Testis (tissue), 2 donors: ENCODE measurements at regions not wholly inside any gene's neighbourhood (a gene's known extent, or its start where the extent isn't known, plus 50 kb on each side); places are given as distances from the start of the nearest gene placed in this dataset.
"Not testable (repeated sequence)": the region's sequence is repeated elsewhere in the genome, so short reads cannot be mapped to it uniquely, and the experiment has no call there.

Experiments
- DNase-seq: peaks from one replicate; pipeline ENCODE4 v3.0.0-alpha.2; 2019
- H3K27ac ChIP-seq, 2 donors: fragments of 200-600 bp; sonication (generic); one replicate each; pipeline ENCODE4 v1.5.1; 2019
- H3K27me3 ChIP-seq: fragments of 200-600 bp; sonication (generic); one replicate; pipeline ENCODE4 v1.5.1; 2019
- H3K36me3 ChIP-seq: fragments of 200-600 bp; sonication (generic); one replicate; pipeline ENCODE4 v1.5.1; 2017; ENCODE audit warnings: low read depth; ENCODE audit errors: missing control alignments
- H3K4me1 ChIP-seq: fragments of 200-600 bp; sonication (generic); one replicate; pipeline ENCODE4 v1.5.1; 2019
- H3K4me3 ChIP-seq, 2 donors: fragments of 200-600 bp; sonication (generic); one replicate each; pipeline ENCODE4 v1.5.1; 2017 to 2019
- H3K9me3 ChIP-seq: fragments of 200-600 bp; sonication (generic); one replicate; pipeline ENCODE4 v1.5.1; 2017
- CTCF ChIP-seq, 3 experiments: fragments of 450-650 bp in 2 of 3; fragments of 200-600 bp in 1 of 3; sonication (generic) in 1 of 3; IDR thresholded peaks; one replicate each; pipeline ENCODE4 v1.5.1; 2016 to 2019; ENCODE audit warnings: antibody characterized with exemption in 3 of 3, mild to moderate bottlenecking in 2 of 3, moderate library complexity in 1 of 3
- POLR2A ChIP-seq: fragments of 450-650 bp; IDR thresholded peaks from one replicate; pipeline ENCODE4 v1.6.1; 2017; ENCODE audit warnings: antibody characterized with exemption, mild to moderate bottlenecking, moderate library complexity
- whole genome bisulfite sequencing, 2 donors: methylation state at CpG; one replicate each; pipeline ENCODE4 v1.1.5; 2018; 5-methylcytosine and 5-hydroxymethylcytosine counted together
- intact Hi-C: fragments of 100-400 bp; cut with DNase I; formaldehyde crosslinking; loops from one replicate; pipeline ENCODE4 v1.15.1; 2023; ENCODE audit warnings: low total_unique reads

GRCh38 chr7:67636348-67637022 lies 639.9 kb downstream of the TYW1 start:
- no peaks in the 10 kb centered on the region for H3K4me1 ChIP-seq
- no peak for TF ChIP-seq CTCF (IDR thresholded peaks at IDR 0.05)
- 73 to 83% methylated on average over 6 of the region's 6 CpGs for WGBS, 2 donors

GRCh38 chr7:67637023-67637358 lies 640.4 kb downstream of the TYW1 start:
- Histone ChIP-seq H3K27me3 (no peaks in the 10 kb centered on the region), H3K4me1 (no peaks in the 10 kb centered on the region), H3K36me3 (no peaks in the 10 kb centered on the region), H3K27ac (no peak overlapping the region), H3K4me3 (no peak overlapping the region), H3K9me3 (no peaks in the 10 kb centered on the region)
- intact Hi-C loops, result no loop called here
- DNase-seq, result no peak
- TF ChIP-seq POLR2A (no peak), CTCF (IDR thresholded peaks at IDR 0.05) (no peak)
- 53 to 56% methylated on average over 2 of the region's 2 CpGs for WGBS, 2 donors

More at GRCh38 chr7:67636348-67637022, 639.9 kb downstream of the TYW1 start:
- Histone ChIP-seq H3K27me3 (no peaks in the 10 kb centered on the region), H3K9me3 (no peaks in the 10 kb centered on the region), H3K36me3 (no peaks in the 10 kb centered on the region), H3K4me3 (no peak overlapping the region), H3K27ac (no peak overlapping the region)
- intact Hi-C loops, result no loop called here
- no peak for DNase-seq

- WGBS, 2 donors, result 97% methylated on average over 3 of the region's 3 CpGs
- DNase-seq, H3K4me1 ChIP-seq, H3K36me3 ChIP-seq, intact Hi-C loops, H3K9me3 ChIP-seq, H3K27ac ChIP-seq, H3K4me3 ChIP-seq, H3K27me3 ChIP-seq: not testable (repeated sequence)
These were observed 645.9 kb downstream of the TYW1 start for GRCh38 chr7:67642542-67642941.

GRCh38 chr7:67644151-67644550 lies 647.5 kb downstream of the TYW1 start:
- TF ChIP-seq CTCF (IDR thresholded peaks at IDR 0.05) (no peak), POLR2A (no peak)
- H3K27ac ChIP-seq, result no peak overlapping the region
- intact Hi-C loops, result no loop called here
- no peaks in the 10 kb centered on the region for H3K4me1 ChIP-seq
- no peak overlapping the region for H3K4me3 ChIP-seq
- WGBS, 2 donors, result 71 to 76% methylated on average over 3 of the region's 3 CpGs
- no peaks in the 10 kb centered on the region for H3K9me3 ChIP-seq
- no peaks in the 10 kb centered on the region for H3K27me3 ChIP-seq
- H3K36me3 ChIP-seq, result no peaks in the 10 kb centered on the region
- DNase-seq, result no peak

GRCh38 chr7:67652937-67653336 lies 656.3 kb downstream of the TYW1 start:
- Histone ChIP-seq H3K36me3 (no peaks in the 10 kb centered on the region), H3K27me3 (no peaks in the 10 kb centered on the region), H3K9me3 (no peaks in the 10 kb centered on the region), H3K4me1 (no peaks in the 10 kb centered on the region), H3K4me3 (no peak overlapping the region), H3K27ac (no peak overlapping the region)
- intact Hi-C loops, result no loop called here
- DNase-seq, result no peak
- TF ChIP-seq CTCF (IDR thresholded peaks at IDR 0.05) (no peak), POLR2A (no peak)
- WGBS, 2 donors, result 62 to 63% methylated on average over 2 of the region's 2 CpGs
